ENCODE measurements at regions not wholly inside any gene's neighbourhood (a gene's known extent, or its start where the extent isn't known, plus 50 kb on each side); places are given as distances from the start of the nearest gene placed in this dataset.

- peak; percentile 98 for ATAC-seq (replicated peaks)
- H3K4me1 Mint-ChIP-seq = peaks cover 14% of the 10 kb centered on the region
- peak overlapping the region; percentile 94 for H3K27ac Mint-ChIP-seq
- no peaks in the 10 kb centered on the region for H3K27me3 Mint-ChIP-seq
- H3K36me3 Mint-ChIP-seq (ENCODE audit: low read depth) = peaks cover 6% of the 10 kb centered on the region
- peak overlapping the region; percentile 70 for H3K4me3 Mint-ChIP-seq
- H3K9me3 Mint-ChIP-seq = no peaks in the 10 kb centered on the region
Measured at GRCh38 chr2:12169721-12170120, 423.3 kb downstream of the LPIN1 start.

GRCh38 chr2:12170121-12170520 lies 423.7 kb downstream of the LPIN1 start:
- H3K36me3 Mint-ChIP-seq (ENCODE audit: low read depth) = peaks cover 6% of the 10 kb centered on the region
- H3K27me3 Mint-ChIP-seq = no peaks in the 10 kb centered on the region
- H3K9me3 Mint-ChIP-seq = no peaks in the 10 kb centered on the region
- H3K4me3 Mint-ChIP-seq = peak overlapping the region; percentile 70
- H3K27ac Mint-ChIP-seq = peak overlapping the region; percentile 94
- no peak for ATAC-seq (replicated peaks)
- peaks cover 11% of the 10 kb centered on the region for H3K4me1 Mint-ChIP-seq

DNA sequence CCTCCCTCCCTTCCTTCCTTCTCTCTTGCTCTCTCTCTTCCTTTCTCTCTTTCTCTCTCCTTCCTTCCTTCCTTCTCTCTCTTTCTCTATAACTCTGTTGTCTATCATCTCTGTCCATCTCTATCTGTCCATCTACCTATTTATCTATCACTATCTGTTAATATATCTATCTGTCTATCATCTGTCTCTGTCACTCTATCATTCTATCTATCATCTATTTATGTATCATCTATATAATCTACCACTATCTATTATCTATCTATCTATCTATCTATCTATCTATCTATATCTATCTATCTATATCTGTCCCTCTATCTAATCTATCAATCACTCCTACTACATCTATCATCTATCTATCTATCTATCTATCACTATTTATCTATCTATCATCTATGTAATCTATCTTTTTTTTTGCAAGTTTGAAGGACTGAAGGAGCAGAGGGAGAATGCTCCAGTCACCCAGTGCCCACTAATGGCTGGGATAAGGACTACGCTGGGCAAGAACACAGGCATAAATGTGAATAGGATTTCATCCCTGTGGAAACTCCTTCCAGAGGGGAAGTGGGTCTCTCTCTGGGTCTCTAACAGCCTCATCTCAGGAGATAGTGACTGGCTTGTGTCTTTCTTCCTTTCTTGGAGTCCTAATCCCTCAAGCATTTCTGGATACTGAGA lies 427.0 kb downstream of the LPIN1 start:
- Mint-ChIP-seq H3K27me3 (no peaks in the 10 kb centered on the region), H3K36me3 (ENCODE audit: low read depth) (peaks cover 6% of the 10 kb centered on the region)

GRCh38 chr2:12173943-12174340 lies 427.5 kb downstream of the LPIN1 start:
- ATAC-seq (replicated peaks) = no peak
- Mint-ChIP-seq H3K4me1 (peaks cover 25% of the 10 kb centered on the region), H3K27ac (no peak overlapping the region), H3K27me3 (no peaks in the 10 kb centered on the region), H3K4me3 (no peak overlapping the region), H3K36me3 (ENCODE audit: low read depth) (peaks cover 6% of the 10 kb centered on the region), H3K9me3 (no peaks in the 10 kb centered on the region)

More for the DNA sequence above, 427.0 kb downstream of the LPIN1 start:
- H3K9me3 Mint-ChIP-seq = no peaks in the 10 kb centered on the region
- no peak overlapping the region for H3K27ac Mint-ChIP-seq
- no peak for ATAC-seq (replicated peaks)
- peaks cover 28% of the 10 kb centered on the region for H3K4me1 Mint-ChIP-seq
- H3K4me3 Mint-ChIP-seq = no peak overlapping the region

GRCh38 chr2:12175323-12175722 lies 428.9 kb downstream of the LPIN1 start:
- Mint-ChIP-seq H3K36me3 (ENCODE audit: low read depth) (no peaks in the 10 kb centered on the region), H3K27me3 (no peaks in the 10 kb centered on the region), H3K9me3 (no peaks in the 10 kb centered on the region)

GRCh38 chr2:12176623-12177454 lies 430.4 kb downstream of the LPIN1 start:
- H3K27ac Mint-ChIP-seq = peak overlapping the region; percentile 10

More at GRCh38 chr2:12175323-12175722, 428.9 kb downstream of the LPIN1 start:
- Mint-ChIP-seq H3K4me3 (peak overlapping the region; percentile 30), H3K4me1 (peaks cover 17% of the 10 kb centered on the region), H3K27ac (peak overlapping the region; percentile 10)
- ATAC-seq (replicated peaks) = no peak

GRCh38 chr2:12177455-12178288 lies 431.2 kb downstream of the LPIN1 start:
- Mint-ChIP-seq H3K4me3 (peak overlapping the region; percentile 30), H3K9me3 (no peaks in the 10 kb centered on the region), H3K4me1 (peaks cover 17% of the 10 kb centered on the region), H3K27ac (peak overlapping the region; percentile 5), H3K27me3 (no peaks in the 10 kb centered on the region), H3K36me3 (ENCODE audit: low read depth) (no peaks in the 10 kb centered on the region)
- peak; percentile 71 for ATAC-seq (replicated peaks)

More at GRCh38 chr2:12176623-12177454, 430.4 kb downstream of the LPIN1 start:
- Mint-ChIP-seq H3K27me3 (no peaks in the 10 kb centered on the region), H3K4me1 (peaks cover 17% of the 10 kb centered on the region), H3K36me3 (ENCODE audit: low read depth) (no peaks in the 10 kb centered on the region), H3K9me3 (no peaks in the 10 kb centered on the region), H3K4me3 (peak overlapping the region; percentile 30)
- ATAC-seq (replicated peaks) = peak; percentile 93

GRCh38 chr2:12178289-12179080 lies 432.1 kb downstream of the LPIN1 start:
- Mint-ChIP-seq H3K27me3 (no peaks in the 10 kb centered on the region), H3K4me1 (peaks cover 17% of the 10 kb centered on the region), H3K27ac (no peak overlapping the region), H3K4me3 (peak overlapping the region; percentile 30), H3K9me3 (no peaks in the 10 kb centered on the region), H3K36me3 (ENCODE audit: low read depth) (no peaks in the 10 kb centered on the region)
- no peak for ATAC-seq (replicated peaks)

GRCh38 chr2:12180031-12180430 lies 433.6 kb downstream of the LPIN1 start:
- Mint-ChIP-seq H3K36me3 (ENCODE audit: low read depth) (no peaks in the 10 kb centered on the region), H3K27ac (no peak overlapping the region), H3K9me3 (no peaks in the 10 kb centered on the region), H3K4me3 (no peak overlapping the region), H3K4me1 (peaks cover 17% of the 10 kb centered on the region), H3K27me3 (no peaks in the 10 kb centered on the region)
- no peak for ATAC-seq (replicated peaks)

GRCh38 chr2:12183032-12183645 lies 436.7 kb downstream of the LPIN1 start:
- no peak overlapping the region for H3K4me3 Mint-ChIP-seq
- H3K27me3 Mint-ChIP-seq = no peaks in the 10 kb centered on the region
- ATAC-seq (replicated peaks) = no peak
- H3K9me3 Mint-ChIP-seq = no peaks in the 10 kb centered on the region
- no peak overlapping the region for H3K27ac Mint-ChIP-seq
- no peaks in the 10 kb centered on the region for H3K4me1 Mint-ChIP-seq
- no peaks in the 10 kb centered on the region for H3K36me3 Mint-ChIP-seq (ENCODE audit: low read depth)

- peak overlapping the region; percentile 16 for H3K4me3 Mint-ChIP-seq
- peaks cover 4% of the 10 kb centered on the region for H3K9me3 Mint-ChIP-seq
- H3K27me3 Mint-ChIP-seq = no peaks in the 10 kb centered on the region
- peak overlapping the region; percentile 10 for H3K27ac Mint-ChIP-seq
- peaks cover 4% of the 10 kb centered on the region for H3K4me1 Mint-ChIP-seq
- no peak for ATAC-seq (replicated peaks)
- no peaks in the 10 kb centered on the region for H3K36me3 Mint-ChIP-seq (ENCODE audit: low read depth)
Measured at GRCh38 chr2:12192762-12193161, 446.3 kb downstream of the LPIN1 start.

DNA sequence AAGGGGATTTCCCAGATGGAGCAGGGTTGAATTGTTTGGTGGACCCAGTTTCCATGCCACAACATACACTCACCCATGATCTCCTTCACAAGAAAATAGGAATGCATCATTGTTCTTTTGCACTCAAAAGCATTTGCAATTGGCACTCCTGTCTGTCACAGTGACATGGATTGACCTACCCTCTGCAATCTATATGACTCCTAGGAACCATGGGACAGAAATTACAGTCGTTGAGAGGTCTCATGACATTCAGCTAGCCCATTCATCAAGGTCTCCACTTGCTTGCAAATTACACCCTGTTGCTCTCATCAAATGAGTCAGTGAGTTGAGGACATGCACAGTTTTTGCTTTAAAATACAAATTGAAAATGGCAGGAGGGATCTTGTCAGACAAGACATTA lies 448.5 kb downstream of the LPIN1 start:
- Mint-ChIP-seq H3K36me3 (ENCODE audit: low read depth) (no peaks in the 10 kb centered on the region), H3K27me3 (no peaks in the 10 kb centered on the region), H3K27ac (no peak overlapping the region), H3K4me3 (no peak overlapping the region), H3K9me3 (peaks cover 4% of the 10 kb centered on the region), H3K4me1 (peaks cover 4% of the 10 kb centered on the region)
- no peak for ATAC-seq (replicated peaks)

GRCh38 chr2:12196495-12196894 lies 450.1 kb downstream of the LPIN1 start:
- Mint-ChIP-seq H3K4me3 (no peak overlapping the region), H3K36me3 (ENCODE audit: low read depth) (no peaks in the 10 kb centered on the region), H3K27me3 (no peaks in the 10 kb centered on the region), H3K4me1 (peaks cover 4% of the 10 kb centered on the region), H3K9me3 (peaks cover 4% of the 10 kb centered on the region), H3K27ac (no peak overlapping the region)
- peak; percentile 79 for ATAC-seq (replicated peaks)
